ENCODE measurements at regions not wholly inside any gene's neighbourhood (a gene's known extent, or its start where the extent isn't known, plus 50 kb on each side); places are given as distances from the start of the nearest gene placed in this dataset.

GRCh38 chr18:75124551-75124950, 84.4 kb downstream of the PTGR3 start:
- TF ChIP-seq CTCF (IDR thresholded peaks at IDR 0.05) (no peak), POLR2AphosphoS5 (IDR thresholded peaks at IDR 0.05) (no peak)
